H9 (cell line): ENCODE measurements at regions not wholly inside any gene's neighbourhood (a gene's known extent, or its start where the extent isn't known, plus 50 kb on each side); places are given as distances from the start of the nearest gene placed in this dataset.

Experiments
- DNase-seq: peaks from one replicate; pipeline ENCODE4 v3.0.0-alpha.2; 2017
- H2AFZ ChIP-seq: one replicate; pipeline ENCODE4 v1.6.1; 2013; ENCODE audit warnings: mild to moderate bottlenecking, low read length, control low read depth, moderate library complexity
- H2AK5ac ChIP-seq: 2 replicates; pipeline ENCODE4 v1.6.1; 2013; ENCODE audit warnings: low read length, control low read depth, mixed read lengths; ENCODE audit not compliant: insufficient read length
- H2BK120ac ChIP-seq: one replicate; pipeline ENCODE4 v1.6.1; 2013; ENCODE audit warnings: low read depth, mild to moderate bottlenecking, low read length, control low read depth, inconsistent platforms; ENCODE audit not compliant: poor library complexity, severe bottlenecking
- H2BK12ac ChIP-seq: 2 replicates; pipeline ENCODE4 v1.6.1; 2013; ENCODE audit warnings: low read length, control low read depth, mixed read lengths, low read depth; ENCODE audit not compliant: insufficient read length
- H2BK15ac ChIP-seq: 2 replicates; pipeline ENCODE4 v1.6.1; 2013; ENCODE audit warnings: low read depth, low read length, control low read depth
- H2BK20ac ChIP-seq: one replicate; pipeline ENCODE4 v1.6.1; 2013; ENCODE audit warnings: low read depth, mild to moderate bottlenecking, low read length, control low read depth, inconsistent platforms; ENCODE audit not compliant: poor library complexity, severe bottlenecking
- H2BK5ac ChIP-seq: 2 replicates; pipeline ENCODE4 v1.6.1; 2013; ENCODE audit warnings: low read length, control low read depth, mixed read lengths; ENCODE audit not compliant: insufficient read length
- H3K14ac ChIP-seq: 2 replicates; pipeline ENCODE4 v1.6.1; 2013; ENCODE audit warnings: low read length, control low read depth; ENCODE audit not compliant: insufficient read depth
- H3K18ac ChIP-seq: 2 replicates; pipeline ENCODE4 v1.6.1; 2013; ENCODE audit warnings: low read depth, mild to moderate bottlenecking, mixed read lengths, low read length, control low read depth; ENCODE audit not compliant: insufficient read length
- H3K23ac ChIP-seq: 2 replicates; pipeline ENCODE4 v1.6.1; 2013; ENCODE audit warnings: low read length, control low read depth, mixed read lengths, low read depth; ENCODE audit not compliant: insufficient read length
- H3K23me2 ChIP-seq: 2 replicates; pipeline ENCODE4 v1.6.1; 2013; ENCODE audit warnings: low read depth, mild to moderate bottlenecking, mixed read lengths, low read length, control low read depth; ENCODE audit not compliant: insufficient read length, poor library complexity, severe bottlenecking
- H3K27ac ChIP-seq: 2 replicates; pipeline ENCODE4 v1.5.1; 2013; ENCODE audit warnings: low read length, control low read depth, mixed read lengths, low read depth; ENCODE audit not compliant: insufficient read length
- H3K27me3 ChIP-seq: 2 replicates; pipeline ENCODE4 v1.6.1; 2013; ENCODE audit warnings: low read length, control low read depth, inconsistent platforms; ENCODE audit not compliant: insufficient read depth
- H3K4ac ChIP-seq: 2 replicates; pipeline ENCODE4 v1.6.1; 2013; ENCODE audit warnings: low read depth, mild to moderate bottlenecking, control low read depth, inconsistent platforms, low read length, moderate library complexity
- H3K4me1 ChIP-seq: 2 replicates; pipeline ENCODE4 v1.6.1; 2013; ENCODE audit warnings: low read length, control low read depth, inconsistent platforms; ENCODE audit not compliant: insufficient read depth
- H3K4me2 ChIP-seq: 2 replicates; pipeline ENCODE4 v1.6.1; 2013; ENCODE audit warnings: low read length, control low read depth, mixed read lengths; ENCODE audit not compliant: insufficient read length, insufficient read depth
- H3K56ac ChIP-seq: 2 replicates; pipeline ENCODE4 v1.6.1; 2013; ENCODE audit warnings: low read depth, mild to moderate bottlenecking, mixed read lengths, low read length, control low read depth; ENCODE audit not compliant: insufficient read length
- H3K79me1 ChIP-seq: 2 replicates; pipeline ENCODE4 v1.6.1; 2013; ENCODE audit warnings: low read depth, mild to moderate bottlenecking, moderate library complexity, low read length, control low read depth, inconsistent platforms; ENCODE audit not compliant: insufficient read depth, poor library complexity, severe bottlenecking
- H3K79me2 ChIP-seq: 2 replicates; pipeline ENCODE4 v1.6.1; 2013; ENCODE audit warnings: low read length, control low read depth, inconsistent platforms; ENCODE audit not compliant: insufficient read depth
- H3K9ac ChIP-seq: 2 replicates; pipeline ENCODE4 v1.6.1; 2013; ENCODE audit warnings: low read length, control low read depth, mixed read lengths; ENCODE audit not compliant: insufficient read length; ENCODE audit errors: extremely low read depth
- H3K9me3 ChIP-seq: one replicate; pipeline ENCODE4 v1.6.1; 2013; ENCODE audit warnings: low read depth, low read length, inconsistent platforms; ENCODE audit not compliant: control insufficient read depth
- H3T11ph ChIP-seq: one replicate; pipeline ENCODE4 v1.6.1; 2013; ENCODE audit warnings: mild to moderate bottlenecking, low read length, control low read depth, inconsistent platforms
- H4K20me1 ChIP-seq: one replicate; pipeline ENCODE4 v1.6.1; 2013; ENCODE audit not compliant: control insufficient read depth, insufficient read length, insufficient read depth
- H4K5ac ChIP-seq: 2 replicates; pipeline ENCODE4 v1.6.1; 2013; ENCODE audit warnings: low read depth, mild to moderate bottlenecking, mixed read lengths, low read length, control low read depth; ENCODE audit not compliant: insufficient read length
- H4K8ac ChIP-seq: replicated peaks from 2 replicates; pipeline ENCODE4 v1.6.1; 2013; ENCODE audit warnings: low read length, control low read depth, mixed read lengths, low read depth; ENCODE audit not compliant: insufficient read length
- H4K91ac ChIP-seq: 2 replicates; pipeline ENCODE4 v1.6.1; 2013; ENCODE audit warnings: low read depth, mild to moderate bottlenecking, moderate library complexity, mixed read lengths, low read length, control low read depth; ENCODE audit not compliant: insufficient read length
- H3K27ac Mint-ChIP-seq, 3 experiments: 2 replicates in 2 of 3; 3 replicates in 1 of 3; pipeline ENCODE4 v1.8.0; 2020 to 2021; ENCODE audit warnings: mixed read lengths in 3 of 3, mild to moderate bottlenecking in 1 of 3, moderate library complexity in 1 of 3
- H3K27me3 Mint-ChIP-seq: 2 replicates; pipeline ENCODE4 v1.8.0; 2021; ENCODE audit warnings: low read depth, mild to moderate bottlenecking, moderate library complexity, mixed read lengths
- H3K36me3 Mint-ChIP-seq, 3 experiments: 2 replicates in 2 of 3; 3 replicates in 1 of 3; pipeline ENCODE4 v1.8.0; 2020 to 2021; ENCODE audit warnings: low read depth in 3 of 3, mixed read lengths in 3 of 3; ENCODE audit not compliant: insufficient read depth in 1 of 3
- H3K4me1 Mint-ChIP-seq, 2 experiments: 2 replicates each; pipeline ENCODE4 v1.8.0; 2020; ENCODE audit warnings: mixed read lengths in 2 of 2
- H3K4me3 Mint-ChIP-seq, 2 experiments: 2 replicates in 1 of 2; 3 replicates in 1 of 2; pipeline ENCODE4 v1.8.0; 2020 to 2021; ENCODE audit warnings: mild to moderate bottlenecking in 2 of 2, mixed read lengths in 2 of 2, moderate library complexity in 1 of 2
- H3K9me3 Mint-ChIP-seq, 2 experiments: 2 replicates in 1 of 2; 3 replicates in 1 of 2; pipeline ENCODE4 v1.8.0; 2020; ENCODE audit warnings: mild to moderate bottlenecking in 2 of 2, mixed read lengths in 2 of 2, moderate library complexity in 1 of 2
- CTCF ChIP-seq: fragments of 200-600 bp; sonication (generic); conservative IDR thresholded peaks from 3 replicates; pipeline ENCODE4 v1.8.0; 2021; ENCODE audit warnings: antibody characterized with exemption, mild to moderate bottlenecking
- WGBS: extraction: QIAGEN DNeasy Blood & Tissue Kit; methylation state at CpG from one replicate; pipeline ENCODE4 v1.1.7; 2013; ENCODE audit warnings: missing lambda C conversion rate, low lambda C conversion rate, mixed read lengths; ENCODE audit not compliant: insufficient read length; ENCODE audit errors: extremely low coverage; 5-methylcytosine and 5-hydroxymethylcytosine counted together

DNA sequence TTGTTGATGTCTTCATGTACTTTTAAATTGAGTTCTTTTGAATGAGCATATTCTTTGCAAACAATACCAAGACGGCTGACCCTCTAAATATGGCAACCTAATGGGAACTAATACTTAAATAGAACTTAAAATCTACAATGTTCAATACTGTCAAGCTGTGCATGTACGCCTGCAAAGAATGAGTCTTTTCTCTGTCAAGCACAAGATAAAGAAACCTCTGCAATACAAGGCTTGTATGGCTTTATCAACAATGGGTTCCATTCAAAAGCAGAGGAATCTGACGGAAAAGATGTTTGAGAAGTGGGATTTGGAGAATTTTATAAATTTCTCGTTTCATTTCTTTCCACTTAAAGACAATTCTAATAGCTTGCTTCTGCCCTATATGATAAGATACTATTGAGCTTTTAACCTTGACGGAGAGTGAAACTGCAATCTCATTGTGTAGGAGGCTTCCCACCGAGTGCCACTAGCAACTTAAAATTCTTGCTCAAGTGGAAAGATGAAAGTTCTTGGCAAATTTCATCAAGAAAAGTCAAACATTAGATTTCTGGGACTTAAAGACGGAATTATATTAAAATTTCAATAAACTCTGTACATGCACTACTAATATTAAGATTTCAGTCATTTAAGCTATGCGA, 119.8 kb downstream of the RGS21 start:
- Histone ChIP-seq H2AK5ac (no peak overlapping the region), H3K4ac (no peak overlapping the region), H3K79me1 (no peaks in the 10 kb centered on the region), H3K9me3 (no peaks in the 10 kb centered on the region), H2AFZ (no peak overlapping the region), H3K9ac (no peak overlapping the region), H2BK120ac (no peak overlapping the region), H3K27ac (no peak overlapping the region), H3K14ac (no peak overlapping the region), H2BK12ac (no peak overlapping the region), H2BK20ac (no peak overlapping the region), H3K23me2 (no peaks in the 10 kb centered on the region), H3K23ac (no peak overlapping the region), H2BK5ac (no peak overlapping the region), H3K56ac (no peak overlapping the region), H3K18ac (no peak overlapping the region), H3K79me2 (no peaks in the 10 kb centered on the region), H3T11ph (no peak overlapping the region), H3K4me2 (no peak overlapping the region), H3K4me1 (no peaks in the 10 kb centered on the region; the same call in 1 of the 2 replicates), H4K5ac (no peak overlapping the region), H4K20me1 (no peaks in the 10 kb centered on the region), H2BK15ac (no peak overlapping the region), H4K91ac (no peak overlapping the region), H3K27me3 (no peaks in the 10 kb centered on the region), H4K8ac (no peak overlapping the region)
- Mint-ChIP-seq H3K9me3 (peaks cover 4 to 9% of the 10 kb centered on the region in 2 experiments; a peak in 4 of 5 replicates), H3K4me3 (no peak overlapping the region), H3K27ac (no peak overlapping the region), H3K27me3 (no peaks in the 10 kb centered on the region; the same call in none of the 2 replicates), H3K4me1 (peaks cover 0 to 2% of the 10 kb centered on the region in 2 experiments; a peak in 1 of 4 replicates), H3K36me3 (peaks cover under 1 to 2% (median 2%) of the 10 kb centered on the region in 3 experiments; a peak in 3 of 7 replicates)
- WGBS, result no CpG with 5 or more reads among the region's 8 CpGs
- no peak for TF ChIP-seq CTCF
- no peak for DNase-seq
